Duodenal mucosa (tissue), 2 donors: ENCODE measurements at regions not wholly inside any gene's neighbourhood (a gene's known extent, or its start where the extent isn't known, plus 50 kb on each side); places are given as distances from the start of the nearest gene placed in this dataset.
"Not testable (repeated sequence)": the region's sequence is repeated elsewhere in the genome, so short reads cannot be mapped to it uniquely, and the experiment has no call there.

Experiments
- H3K27ac ChIP-seq: one replicate; pipeline ENCODE4 v1.7.0; 2013; ENCODE audit warnings: low read depth, low read length
- H3K27me3 ChIP-seq, 2 donors: one replicate each; pipeline ENCODE4 v1.7.0; 2013; ENCODE audit warnings: low read length in 2 of 2, control low read depth in 1 of 2; ENCODE audit not compliant: insufficient read depth in 2 of 2, control insufficient read depth in 1 of 2
- H3K36me3 ChIP-seq, 2 donors: one replicate each; pipeline ENCODE4 v1.7.0; 2013; ENCODE audit warnings: low read length in 2 of 2, control low read depth in 1 of 2; ENCODE audit not compliant: insufficient read depth in 2 of 2, control insufficient read depth in 1 of 2
- H3K4me1 ChIP-seq, 2 donors: one replicate each; pipeline ENCODE4 v1.7.0; 2013; ENCODE audit warnings: low read length in 2 of 2, control low read depth in 1 of 2; ENCODE audit not compliant: insufficient read depth in 2 of 2, control insufficient read depth in 1 of 2
- H3K4me3 ChIP-seq, 2 donors: one replicate each; pipeline ENCODE4 v1.7.0; 2013; ENCODE audit warnings: low read length in 2 of 2, low read depth in 1 of 2
- H3K9ac ChIP-seq, 2 donors: one replicate each; pipeline ENCODE4 v1.7.0; 2013; ENCODE audit warnings: low read length in 2 of 2, low read depth in 1 of 2
- H3K9me3 ChIP-seq, 2 donors: one replicate each; pipeline ENCODE4 v1.7.0; 2013; ENCODE audit warnings: low read length in 2 of 2, control low read depth in 1 of 2; ENCODE audit not compliant: control insufficient read depth in 1 of 2

DNA sequence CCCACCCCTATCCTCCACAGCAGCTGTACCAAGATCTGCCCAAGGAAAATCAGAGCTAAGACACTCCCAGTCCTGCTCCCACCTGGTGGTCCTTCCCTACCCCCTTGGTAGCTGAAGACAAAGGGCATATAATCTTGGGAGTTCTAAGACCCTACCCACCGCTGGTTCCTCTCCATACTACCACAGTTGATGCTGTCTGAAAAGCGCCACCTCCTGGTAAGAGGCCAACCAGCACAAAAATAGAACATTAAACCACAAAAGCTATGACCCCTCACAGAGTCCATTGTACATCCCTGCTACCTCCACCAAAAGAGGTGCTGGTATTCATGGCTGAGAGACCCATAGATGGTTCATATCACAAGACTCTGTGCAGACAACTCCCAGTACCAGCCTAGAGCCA is 161.5 kb upstream of the ARHGAP42 start:
- Histone ChIP-seq H3K4me1 (no peaks in the 10 kb centered on the region), H3K9me3 (peaks cover 3 to 6% of the 10 kb centered on the region in 2 donors), H3K4me3 (no peak overlapping the region), H3K9ac (no peak overlapping the region), H3K36me3 (no peaks in the 10 kb centered on the region), H3K27ac (no peak overlapping the region), H3K27me3 (no peaks in the 10 kb centered on the region)

DNA sequence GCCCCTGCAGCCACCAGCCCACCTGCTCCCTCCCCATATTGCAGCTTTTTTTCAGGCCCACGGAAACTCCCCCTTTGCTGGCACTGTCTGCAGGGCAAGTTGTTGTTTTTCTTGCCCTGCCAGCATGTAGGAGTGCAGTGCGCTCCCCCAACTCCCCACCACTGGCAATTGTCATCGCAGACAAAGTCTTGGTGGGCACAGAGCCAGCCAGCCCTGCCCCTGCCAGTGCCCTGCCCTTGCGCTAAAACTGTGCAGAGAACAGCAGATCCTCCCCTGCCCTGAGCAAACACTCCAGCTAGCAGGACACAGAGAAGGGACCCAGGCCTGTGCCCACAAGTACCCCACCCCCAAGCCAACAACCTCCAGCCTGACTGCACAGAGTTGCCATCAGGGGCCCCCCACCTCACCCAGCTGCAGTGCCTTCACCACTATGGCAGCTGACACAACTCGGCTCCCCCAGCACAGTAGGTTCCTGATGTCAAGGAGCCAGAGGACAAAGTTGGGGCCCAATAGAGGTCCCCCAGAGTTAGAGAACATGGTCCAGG is 158.1 kb upstream of the ARHGAP42 start:
- no peaks in the 10 kb centered on the region for H3K27me3 ChIP-seq
- H3K36me3 ChIP-seq, result no peaks in the 10 kb centered on the region

DNA sequence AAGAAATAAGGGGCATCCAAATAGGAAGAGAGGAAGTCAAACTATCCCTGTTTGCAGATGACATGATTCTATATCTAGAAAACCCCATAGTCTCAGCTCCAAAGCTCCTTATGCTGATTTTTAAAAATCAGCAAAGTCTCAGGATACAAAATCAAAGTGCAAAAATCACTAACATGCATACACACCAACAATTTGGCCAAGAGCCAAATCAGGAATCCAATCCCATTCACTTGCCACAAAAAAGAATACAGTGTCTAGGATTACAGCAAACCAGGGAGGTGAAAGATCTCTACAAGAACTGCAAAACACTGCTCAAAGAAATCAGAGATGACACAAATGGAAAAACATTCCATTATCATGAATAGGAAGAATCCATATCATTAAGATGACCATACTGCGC is 155.8 kb upstream of the ARHGAP42 start:
- not testable (repeated sequence) for H3K27me3 ChIP-seq, H3K27ac ChIP-seq, H3K9me3 ChIP-seq, H3K4me1 ChIP-seq, H3K36me3 ChIP-seq, H3K9ac ChIP-seq, H3K4me3 ChIP-seq

More for the DNA sequence above, 158.1 kb upstream of the ARHGAP42 start:
- H3K27ac ChIP-seq, result no peak overlapping the region
- no peak overlapping the region for H3K9ac ChIP-seq
- no peaks in the 10 kb centered on the region for H3K4me1 ChIP-seq
- H3K4me3 ChIP-seq, result no peak overlapping the region
- peaks cover 0 to 6% of the 10 kb centered on the region in 2 donors for H3K9me3 ChIP-seq

DNA sequence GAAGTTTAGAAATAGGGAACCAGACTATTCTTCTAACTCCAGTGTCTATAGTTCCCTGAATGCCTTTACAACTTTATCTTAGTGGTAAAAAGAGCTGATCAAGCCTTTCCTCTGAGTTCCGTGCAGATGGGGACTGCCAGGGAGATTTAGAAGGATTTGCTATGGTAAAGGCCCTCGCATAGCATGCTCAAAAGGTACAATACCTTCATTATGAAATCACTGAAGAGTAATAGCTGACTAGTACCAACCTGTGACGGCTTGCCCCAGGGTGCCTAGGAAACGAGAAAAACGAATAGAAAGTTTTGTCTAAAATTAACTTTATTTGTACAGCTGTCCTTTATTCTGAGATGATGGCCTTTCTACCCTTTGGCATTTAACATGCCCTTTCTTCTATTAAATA is 150.1 kb upstream of the ARHGAP42 start:
- Histone ChIP-seq H3K27ac (no peak overlapping the region), H3K4me3 (no peak overlapping the region), H3K27me3 (no peaks in the 10 kb centered on the region), H3K4me1 (no peaks in the 10 kb centered on the region), H3K36me3 (no peaks in the 10 kb centered on the region), H3K9me3 (no peaks in the 10 kb centered on the region), H3K9ac (no peak overlapping the region)

DNA sequence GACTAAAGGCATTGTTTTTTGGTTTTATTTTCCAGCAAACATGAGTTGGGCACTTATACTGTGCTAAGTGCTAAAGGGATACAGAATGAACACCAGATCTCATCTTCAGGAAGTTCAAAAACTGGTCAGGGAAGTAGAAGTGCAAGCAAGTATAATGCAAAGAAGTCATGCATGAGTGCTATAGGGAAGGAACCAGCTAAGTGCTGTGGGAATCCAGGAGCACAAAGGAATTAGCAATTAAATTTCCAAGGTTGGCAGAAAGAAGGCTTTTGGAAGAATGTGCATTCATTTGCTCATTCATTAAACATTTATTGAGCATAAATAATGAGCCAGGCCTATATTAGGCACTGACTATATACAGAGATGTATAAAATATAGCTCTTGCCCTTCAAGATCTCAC is 143.7 kb upstream of the ARHGAP42 start:
- Histone ChIP-seq H3K4me1 (peaks cover 0 to 14% of the 10 kb centered on the region in 2 donors), H3K9ac (no peak overlapping the region), H3K36me3 (no peaks in the 10 kb centered on the region), H3K4me3 (no peak overlapping the region), H3K9me3 (no peaks in the 10 kb centered on the region), H3K27ac (no peak overlapping the region), H3K27me3 (no peaks in the 10 kb centered on the region)

DNA sequence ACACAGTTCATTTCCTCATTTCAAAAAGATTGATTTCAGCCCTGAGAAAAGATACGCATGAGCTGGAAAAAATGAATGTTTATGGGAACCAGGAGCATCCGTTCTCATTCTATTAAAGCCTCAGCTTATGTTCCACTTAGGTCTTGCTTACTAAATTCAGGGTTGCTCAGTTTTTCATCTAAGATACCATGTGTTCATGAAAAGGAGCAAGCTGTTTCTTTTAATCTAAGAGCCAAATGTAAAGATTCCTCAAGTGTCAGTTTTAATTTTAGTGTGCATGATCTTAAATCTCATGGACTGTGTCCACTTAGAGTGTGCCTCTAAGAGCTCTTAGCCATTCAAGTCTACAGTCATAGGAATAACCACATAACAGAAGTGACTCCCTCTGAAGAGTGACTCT is 141.5 kb upstream of the ARHGAP42 start:
- H3K27ac ChIP-seq, result no peak overlapping the region
- H3K36me3 ChIP-seq, result no peaks in the 10 kb centered on the region
- H3K27me3 ChIP-seq, result no peaks in the 10 kb centered on the region
- no peak overlapping the region for H3K9ac ChIP-seq
- H3K9me3 ChIP-seq, result no peaks in the 10 kb centered on the region
- H3K4me1 ChIP-seq, result peaks cover 0 to 14% of the 10 kb centered on the region in 2 donors
- no peak overlapping the region for H3K4me3 ChIP-seq

DNA sequence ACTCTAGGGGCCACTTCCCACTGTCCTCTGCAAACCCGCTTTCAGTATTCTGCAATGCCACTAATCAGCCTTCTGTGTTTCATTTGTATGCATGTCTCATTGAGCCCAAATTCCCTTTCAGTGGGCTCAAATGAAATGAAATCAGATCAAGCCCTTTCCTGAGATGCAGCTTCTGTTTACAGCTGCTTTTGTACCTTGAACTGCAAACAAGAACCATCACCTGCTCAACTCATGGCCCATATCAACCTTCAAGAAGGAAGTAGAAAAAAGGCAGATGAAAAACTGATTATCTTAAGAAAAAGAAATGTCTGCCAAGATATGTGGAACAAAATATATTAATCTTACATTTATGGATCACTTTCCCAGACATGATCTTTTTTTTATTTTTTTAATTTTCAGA is 141.1 kb upstream of the ARHGAP42 start:
- H3K4me3 ChIP-seq, result no peak overlapping the region
- no peak overlapping the region for H3K27ac ChIP-seq
- H3K36me3 ChIP-seq, result no peaks in the 10 kb centered on the region
- no peaks in the 10 kb centered on the region for H3K27me3 ChIP-seq
- H3K9ac ChIP-seq, result no peak overlapping the region
- no peaks in the 10 kb centered on the region for H3K9me3 ChIP-seq
- peaks cover 0 to 14% of the 10 kb centered on the region in 2 donors for H3K4me1 ChIP-seq

DNA sequence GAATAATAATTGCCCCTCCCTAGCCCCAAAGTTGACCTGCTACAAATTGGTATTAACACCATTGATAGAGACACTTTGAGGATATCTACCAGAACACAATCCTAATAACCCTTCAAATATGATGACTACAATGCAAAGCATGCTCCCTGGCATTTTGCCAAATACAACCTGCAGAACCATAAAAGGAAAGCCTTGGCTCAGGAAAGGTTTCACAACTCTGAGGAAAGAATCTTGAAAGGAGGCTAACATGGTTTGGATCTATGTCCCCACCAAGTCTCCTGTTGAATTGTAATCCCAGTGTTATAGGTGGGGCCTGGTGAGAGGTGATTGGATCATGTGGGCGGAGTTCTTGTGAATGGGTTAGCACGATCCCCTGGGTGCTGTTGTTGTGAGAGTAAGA is 140.4 kb upstream of the ARHGAP42 start:
- H3K9me3 ChIP-seq, result no peaks in the 10 kb centered on the region
- H3K27me3 ChIP-seq, result no peaks in the 10 kb centered on the region
- H3K4me1 ChIP-seq, result peaks cover 0 to 14% of the 10 kb centered on the region in 2 donors
- no peak overlapping the region for H3K4me3 ChIP-seq
- H3K36me3 ChIP-seq, result no peaks in the 10 kb centered on the region
- H3K27ac ChIP-seq, result no peak overlapping the region
- no peak overlapping the region for H3K9ac ChIP-seq

DNA sequence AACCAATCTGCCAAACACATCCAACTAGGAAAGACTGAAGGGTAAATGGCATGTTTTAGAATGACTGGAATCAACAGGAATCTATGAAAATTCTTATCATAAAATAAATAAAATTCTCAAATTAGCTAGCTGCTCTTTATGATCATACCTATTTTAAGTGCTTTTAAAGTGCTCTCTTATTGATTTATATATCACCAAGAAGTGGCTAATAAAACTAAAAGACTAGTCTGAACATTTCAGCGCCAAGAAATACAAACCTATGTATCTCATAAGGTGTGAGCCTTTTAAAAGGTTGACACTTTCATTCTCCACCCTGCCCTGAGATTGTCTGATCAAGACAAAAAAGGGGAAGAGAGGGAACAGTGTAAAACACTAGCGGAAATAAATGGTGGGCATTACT is 136.8 kb upstream of the ARHGAP42 start:
- Histone ChIP-seq H3K9ac (no peak overlapping the region), H3K4me3 (no peak overlapping the region)

DNA sequence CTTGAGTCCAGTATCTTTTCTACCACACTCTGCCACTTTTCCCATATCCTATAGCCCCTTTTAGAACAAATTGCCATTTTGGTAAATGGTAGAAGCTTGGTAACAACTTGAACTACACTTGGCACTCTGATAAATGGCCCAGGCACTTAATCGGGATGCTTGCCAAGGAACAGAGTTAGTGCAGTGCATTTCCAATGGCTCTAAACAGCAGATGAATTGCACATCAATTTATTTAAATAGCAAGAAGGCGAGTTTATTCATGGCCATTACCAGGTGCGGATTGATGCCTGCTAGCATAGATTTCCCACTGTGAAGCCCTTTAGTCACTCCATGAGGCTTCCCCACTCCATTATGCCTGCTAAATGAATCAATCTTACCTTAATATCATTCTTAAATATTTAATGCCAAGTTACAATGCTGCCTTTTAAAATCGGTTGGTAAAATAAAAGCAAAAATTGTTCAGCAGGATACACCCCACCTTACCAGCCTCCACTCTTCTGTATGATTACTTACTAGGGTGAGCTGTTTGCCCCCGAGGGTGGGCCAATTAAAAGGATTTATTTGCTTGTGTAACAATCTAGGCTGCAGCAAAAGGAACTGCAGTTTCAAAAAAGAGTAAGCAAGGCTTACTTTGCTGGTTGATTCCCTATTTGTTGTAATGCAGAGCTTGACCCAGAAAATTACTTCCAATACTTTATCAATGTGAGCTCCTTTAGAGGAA is 136.0 kb upstream of the ARHGAP42 start:
- Histone ChIP-seq H3K27ac (no peak overlapping the region), H3K27me3 (no peaks in the 10 kb centered on the region), H3K36me3 (no peaks in the 10 kb centered on the region), H3K4me3 (no peak overlapping the region), H3K9me3 (no peaks in the 10 kb centered on the region), H3K4me1 (peaks cover 0 to 9% of the 10 kb centered on the region in 2 donors), H3K9ac (no peak overlapping the region)

More for the DNA sequence above, 136.8 kb upstream of the ARHGAP42 start:
- Histone ChIP-seq H3K27me3 (no peaks in the 10 kb centered on the region), H3K36me3 (no peaks in the 10 kb centered on the region), H3K9me3 (no peaks in the 10 kb centered on the region), H3K4me1 (peaks cover 0 to 14% of the 10 kb centered on the region in 2 donors), H3K27ac (no peak overlapping the region)
